ENCODE measurements at regions not wholly inside any gene's neighbourhood (a gene's known extent, or its start where the extent isn't known, plus 50 kb on each side); places are given as distances from the start of the nearest gene placed in this dataset.
"Not testable (repeated sequence)": the region's sequence is repeated elsewhere in the genome, so short reads cannot be mapped to it uniquely, and the experiment has no call there.

DNA sequence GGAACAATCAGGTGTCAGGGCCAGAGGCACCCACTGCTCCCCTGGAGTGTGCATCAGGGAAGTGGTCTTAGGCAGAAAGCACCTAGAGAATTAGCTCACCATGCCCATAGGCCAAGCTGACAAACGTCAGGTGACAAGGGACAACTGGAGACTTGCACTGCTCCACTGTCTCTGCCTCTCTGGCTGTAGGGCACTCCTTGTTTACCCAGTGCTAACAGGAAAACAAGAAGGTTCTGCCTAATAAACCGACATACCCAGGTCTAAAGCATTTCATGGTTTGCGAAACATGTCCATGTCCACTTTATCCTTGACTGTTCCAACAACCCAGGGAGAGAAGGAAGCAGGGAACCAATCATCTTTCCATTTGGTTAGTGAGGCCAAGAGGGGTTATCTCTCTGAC, 92.5 kb upstream of the MAMLD1 start:
- intact Hi-C loops (cut with micrococcal nuclease; ENCODE audit: unreplicated experiment), result no loop called here

DNA sequence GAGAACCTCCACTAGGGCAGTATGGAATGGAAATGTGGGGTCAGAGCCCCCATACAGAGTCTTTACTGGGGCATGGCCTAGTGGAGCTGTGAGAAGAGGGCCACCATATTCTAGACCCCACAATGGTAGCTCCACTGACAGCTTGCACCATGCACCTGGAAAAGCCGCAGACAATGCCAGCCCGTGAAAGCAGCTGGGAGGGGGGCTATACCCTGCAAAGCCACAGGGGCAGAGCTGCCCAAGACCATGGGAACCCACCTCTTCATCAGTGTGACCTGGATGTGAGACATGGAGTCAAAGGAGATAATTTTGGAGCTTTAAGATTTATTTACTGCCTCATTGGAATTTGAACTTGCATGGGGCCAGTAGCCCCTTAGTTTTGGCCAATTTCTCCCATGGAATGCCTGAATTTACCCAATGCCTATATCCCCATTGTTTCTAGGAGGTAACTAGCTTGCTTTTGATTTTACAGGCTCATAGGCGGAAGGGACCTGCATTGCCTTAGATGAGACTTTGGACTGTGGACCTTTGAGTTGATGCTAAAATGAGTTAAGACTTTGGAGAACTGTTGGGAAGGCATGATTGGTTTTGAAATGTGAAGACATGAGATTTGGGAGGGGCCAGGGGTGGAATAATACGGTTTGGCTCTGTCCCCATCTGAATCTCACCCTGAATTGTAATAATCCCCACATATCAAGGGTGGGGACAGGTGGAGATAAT, 89.4 kb upstream of the MAMLD1 start:
- BruUV-seq (replicated peaks); DNase-seq (ENCODE audit: low spot score); H3K36me3 ChIP-seq (ENCODE audit: insufficient read depth, low read length, poor library complexity, severe bottlenecking); intact Hi-C loops (cut with micrococcal nuclease; ENCODE audit: unreplicated experiment); H3K9me3 ChIP-seq (ENCODE audit: low read depth, low read length, poor library complexity, severe bottlenecking); H3K27ac ChIP-seq (ENCODE audit: low read depth, low read length, poor library complexity, severe bottlenecking); H3K4me3 ChIP-seq (ENCODE audit: low read depth, low read length, poor library complexity, severe bottlenecking); POLR2A ChIA-PET (ENCODE audit: low non-redundant PET); H3K27me3 ChIP-seq (replicated peaks; ENCODE audit: insufficient read depth, low read depth, low read length, poor library complexity); CTCF ChIA-PET; H3K4me1 ChIP-seq (ENCODE audit: insufficient read depth, low read length, poor library complexity, severe bottlenecking): not testable (repeated sequence)

More for the DNA sequence above, 92.5 kb upstream of the MAMLD1 start:
- ChIA-PET POLR2A (ENCODE audit: low non-redundant PET) (no interaction called here), CTCF (no interaction called here)
- Histone ChIP-seq H3K36me3 (ENCODE audit: insufficient read depth, low read length, poor library complexity, severe bottlenecking) (no peaks in the 10 kb centered on the region), H3K9me3 (ENCODE audit: low read depth, low read length, poor library complexity, severe bottlenecking) (no peaks in the 10 kb centered on the region), H3K27ac (ENCODE audit: low read depth, low read length, poor library complexity, severe bottlenecking) (no peak overlapping the region), H3K27me3 (replicated peaks; ENCODE audit: insufficient read depth, low read depth, low read length, poor library complexity) (no peaks in the 10 kb centered on the region), H3K4me3 (ENCODE audit: low read depth, low read length, poor library complexity, severe bottlenecking) (no peak overlapping the region), H3K4me1 (ENCODE audit: insufficient read depth, low read length, poor library complexity, severe bottlenecking) (no peaks in the 10 kb centered on the region)
- no peak for DNase-seq (ENCODE audit: low spot score)
- TF ChIP-seq EZH2 (IDR thresholded peaks at IDR 0.05; ENCODE audit: borderline replicate concordance, low read depth, low read length, poor library complexity, severe bottlenecking), result no peak
- BruUV-seq (replicated peaks), result no TSS peak

DNA sequence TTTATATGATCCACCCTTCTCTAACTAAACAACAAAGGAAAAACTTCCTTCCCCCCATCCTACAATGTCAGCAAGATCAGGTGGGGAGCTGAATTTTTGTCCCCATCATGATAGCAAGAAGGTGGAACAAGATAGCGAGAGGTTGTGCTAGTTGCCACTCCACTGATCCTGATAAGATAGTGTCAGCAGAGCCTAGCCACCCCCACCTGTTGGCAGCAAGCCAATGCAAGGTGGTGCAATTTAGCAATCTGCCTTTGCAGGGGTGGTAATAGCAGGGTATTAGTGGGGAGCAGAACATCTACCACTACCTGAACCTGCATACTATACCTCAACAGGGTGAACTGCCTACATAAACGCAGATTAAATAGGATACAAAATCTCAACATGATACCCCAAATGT, 80.2 kb upstream of the MAMLD1 start:
- CTCF ChIA-PET, result no interaction called here
- Histone ChIP-seq H3K27me3 (replicated peaks; ENCODE audit: insufficient read depth, low read depth, low read length, poor library complexity) (no peaks in the 10 kb centered on the region), H3K36me3 (ENCODE audit: insufficient read depth, low read length, poor library complexity, severe bottlenecking) (no peaks in the 10 kb centered on the region), H3K9me3 (ENCODE audit: low read depth, low read length, poor library complexity, severe bottlenecking) (no peaks in the 10 kb centered on the region), H3K27ac (ENCODE audit: low read depth, low read length, poor library complexity, severe bottlenecking) (no peak overlapping the region), H3K4me1 (ENCODE audit: insufficient read depth, low read length, poor library complexity, severe bottlenecking) (no peaks in the 10 kb centered on the region), H3K4me3 (ENCODE audit: low read depth, low read length, poor library complexity, severe bottlenecking) (no peak overlapping the region)
- intact Hi-C loops (cut with micrococcal nuclease; ENCODE audit: unreplicated experiment), result no loop called here
- no peak for DNase-seq (ENCODE audit: low spot score)
- no TSS peak for BruUV-seq (replicated peaks)
- TF ChIP-seq, protein P1, sequence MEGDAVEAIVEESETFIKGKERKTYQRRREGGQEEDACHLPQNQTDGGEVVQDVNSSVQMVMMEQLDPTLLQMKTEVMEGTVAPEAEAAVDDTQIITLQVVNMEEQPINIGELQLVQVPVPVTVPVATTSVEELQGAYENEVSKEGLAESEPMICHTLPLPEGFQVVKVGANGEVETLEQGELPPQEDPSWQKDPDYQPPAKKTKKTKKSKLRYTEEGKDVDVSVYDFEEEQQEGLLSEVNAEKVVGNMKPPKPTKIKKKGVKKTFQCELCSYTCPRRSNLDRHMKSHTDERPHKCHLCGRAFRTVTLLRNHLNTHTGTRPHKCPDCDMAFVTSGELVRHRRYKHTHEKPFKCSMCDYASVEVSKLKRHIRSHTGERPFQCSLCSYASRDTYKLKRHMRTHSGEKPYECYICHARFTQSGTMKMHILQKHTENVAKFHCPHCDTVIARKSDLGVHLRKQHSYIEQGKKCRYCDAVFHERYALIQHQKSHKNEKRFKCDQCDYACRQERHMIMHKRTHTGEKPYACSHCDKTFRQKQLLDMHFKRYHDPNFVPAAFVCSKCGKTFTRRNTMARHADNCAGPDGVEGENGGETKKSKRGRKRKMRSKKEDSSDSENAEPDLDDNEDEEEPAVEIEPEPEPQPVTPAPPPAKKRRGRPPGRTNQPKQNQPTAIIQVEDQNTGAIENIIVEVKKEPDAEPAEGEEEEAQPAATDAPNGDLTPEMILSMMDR (conservative IDR thresholded peaks at IDR 0.05; ENCODE audit: low read depth, low read length), result no peak
- no peak for TF ChIP-seq EZH2 (IDR thresholded peaks at IDR 0.05; ENCODE audit: borderline replicate concordance, low read depth, low read length, poor library complexity, severe bottlenecking)
- POLR2A ChIA-PET (ENCODE audit: low non-redundant PET), result no interaction called here

DNA sequence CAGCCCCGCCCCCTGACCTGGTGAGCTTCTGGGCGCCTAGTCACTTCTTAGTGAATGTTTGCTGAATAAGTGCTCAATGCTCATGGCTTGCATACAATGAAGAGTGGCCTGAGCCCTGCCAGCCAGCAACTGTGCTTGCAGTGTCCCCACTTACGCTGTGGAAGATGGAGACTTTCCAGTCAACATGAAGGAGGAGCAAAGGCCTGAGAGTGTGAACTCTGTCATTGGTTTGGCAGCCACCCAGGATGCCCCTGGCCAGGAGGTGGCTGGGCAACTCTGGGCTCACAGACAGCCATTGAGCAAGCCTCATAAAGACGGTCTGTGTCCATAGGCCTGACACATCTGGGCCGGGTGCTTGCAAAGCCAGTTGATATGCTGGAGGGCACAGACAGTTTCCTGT, 72.1 kb upstream of the MAMLD1 start:
- intact Hi-C loops (cut with micrococcal nuclease; ENCODE audit: unreplicated experiment), result no loop called here
- H3K27me3 ChIP-seq (replicated peaks; ENCODE audit: insufficient read depth, low read depth, low read length, poor library complexity), result no peaks in the 10 kb centered on the region
- H3K36me3 ChIP-seq (ENCODE audit: insufficient read depth, low read length, poor library complexity, severe bottlenecking), result no peaks in the 10 kb centered on the region
- H3K4me1 ChIP-seq (ENCODE audit: insufficient read depth, low read length, poor library complexity, severe bottlenecking), result no peaks in the 10 kb centered on the region
- no peak for DNase-seq (ENCODE audit: low spot score)
- H3K9me3 ChIP-seq (ENCODE audit: low read depth, low read length, poor library complexity, severe bottlenecking), result no peaks in the 10 kb centered on the region
- H3K4me3 ChIP-seq (ENCODE audit: low read depth, low read length, poor library complexity, severe bottlenecking), result no peak overlapping the region
- CTCF ChIA-PET, result no interaction called here
- TF ChIP-seq, protein P1 (conservative IDR thresholded peaks at IDR 0.05; ENCODE audit: low read depth, low read length), result no peak
- TF ChIP-seq EZH2 (IDR thresholded peaks at IDR 0.05; ENCODE audit: borderline replicate concordance, low read depth, low read length, poor library complexity, severe bottlenecking), result no peak
- BruUV-seq (replicated peaks), result no TSS peak
- POLR2A ChIA-PET (ENCODE audit: low non-redundant PET), result no interaction called here
- H3K27ac ChIP-seq (ENCODE audit: low read depth, low read length, poor library complexity, severe bottlenecking), result no peak overlapping the region
